SH-SY5Y (cell line): ENCODE measurements at regions not wholly inside any gene's neighbourhood (a gene's known extent, or its start where the extent isn't known, plus 50 kb on each side); places are given as distances from the start of the nearest gene placed in this dataset.

ENCODE experiments used
- GATA2 ChIP-seq: IDR thresholded peaks from 2 replicates; pipeline ENCODE4 v1.6.1; 2011; ENCODE audit warnings: mild to moderate bottlenecking, low read depth, low read length
- GATA3 ChIP-seq: IDR thresholded peaks from 2 replicates; pipeline ENCODE4 v1.6.1; 2011; ENCODE audit warnings: low read depth, mild to moderate bottlenecking, low read length, moderate library complexity

GRCh38 chr13:80664950-80665349 is 324.0 kb upstream of the SPRY2 start:
- TF ChIP-seq GATA2 (no peak), GATA3 (no peak)
